BJ (cell line): ENCODE measurements at regions not wholly inside any gene's neighbourhood (a gene's known extent, or its start where the extent isn't known, plus 50 kb on each side); places are given as distances from the start of the nearest gene placed in this dataset. TPM values are rescaled to one million over a fixed set of nuclear protein-coding genes. Genes with fewer than 3 reads are reported as not detected.

Source experiments
- CTCF ChIA-PET: fragments of 350-600 bp; formaldehyde crosslinking; extraction: SDS; loops from one replicate; lab custom pipeline; 2021; ENCODE audit warnings: antibody characterized with exemption, inconsistent platforms; lab: Yijun Ruan, JAX
- POLR2A ChIA-PET: fragments of 300-600 bp; sonication (Branson Sonifier 250); formaldehyde crosslinking; extraction: SDS; loops from one replicate; lab custom pipeline; 2021; ENCODE audit warnings: antibody characterized with exemption; lab: Charles Lee
- DNase-seq: peaks from one replicate; pipeline ENCODE4 v3.0.0-alpha.2; 2011; ENCODE audit warnings: low read depth
- H3K27me3 ChIP-seq: 2 replicates; pipeline ENCODE4 v1.6.0; 2011; ENCODE audit warnings: low read length; ENCODE audit not compliant: control insufficient read depth, insufficient read depth
- H3K36me3 ChIP-seq: 2 replicates; pipeline ENCODE4 v1.5.1; 2011; ENCODE audit warnings: low read length; ENCODE audit not compliant: control insufficient read depth, insufficient read depth
- H3K4me3 ChIP-seq: 2 replicates; pipeline ENCODE4 v1.5.1; 2011; ENCODE audit warnings: low read depth, mild to moderate bottlenecking, control low read depth, low read length
- small RNA-seq: library from RNA; depleted of rRNA; stranded (forward); fragments of <200 nt; gene quantifications from one replicate; pipeline ENCODE3, GENCODE V24; 2012; ENCODE audit warnings: low replicate concordance, low read depth; ENCODE audit not compliant: insufficient read length
- TF ChIP-seq, protein P1 (sequence below): IDR thresholded peaks from 2 replicates; pipeline ENCODE4 v1.5.1; 2011; ENCODE audit warnings: low read depth, mild to moderate bottlenecking, control low read depth, inconsistent platforms, low read length, moderate library complexity; ENCODE audit not compliant: insufficient read depth

DNA sequence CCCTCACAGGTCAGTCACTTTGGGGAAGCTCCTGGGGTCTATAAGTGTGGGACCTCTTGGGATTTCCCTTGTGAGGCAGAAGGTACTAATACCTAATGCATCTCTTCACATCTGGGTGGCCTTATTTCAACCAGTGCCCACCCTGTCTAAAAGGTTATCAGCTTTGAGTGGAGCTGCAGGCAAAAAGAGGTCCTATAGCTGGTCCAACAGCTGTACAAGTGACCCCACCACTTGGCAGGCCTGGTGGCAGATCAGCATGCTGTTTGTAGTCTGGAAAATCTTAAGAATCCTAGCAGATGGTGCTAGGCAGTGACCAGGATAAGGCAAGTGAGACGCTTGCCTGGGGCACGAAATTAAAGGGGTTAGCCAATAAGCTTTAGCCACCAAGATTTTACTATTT, 51.6 kb upstream of the GTSF1L start:
- TF ChIP-seq, protein P1, sequence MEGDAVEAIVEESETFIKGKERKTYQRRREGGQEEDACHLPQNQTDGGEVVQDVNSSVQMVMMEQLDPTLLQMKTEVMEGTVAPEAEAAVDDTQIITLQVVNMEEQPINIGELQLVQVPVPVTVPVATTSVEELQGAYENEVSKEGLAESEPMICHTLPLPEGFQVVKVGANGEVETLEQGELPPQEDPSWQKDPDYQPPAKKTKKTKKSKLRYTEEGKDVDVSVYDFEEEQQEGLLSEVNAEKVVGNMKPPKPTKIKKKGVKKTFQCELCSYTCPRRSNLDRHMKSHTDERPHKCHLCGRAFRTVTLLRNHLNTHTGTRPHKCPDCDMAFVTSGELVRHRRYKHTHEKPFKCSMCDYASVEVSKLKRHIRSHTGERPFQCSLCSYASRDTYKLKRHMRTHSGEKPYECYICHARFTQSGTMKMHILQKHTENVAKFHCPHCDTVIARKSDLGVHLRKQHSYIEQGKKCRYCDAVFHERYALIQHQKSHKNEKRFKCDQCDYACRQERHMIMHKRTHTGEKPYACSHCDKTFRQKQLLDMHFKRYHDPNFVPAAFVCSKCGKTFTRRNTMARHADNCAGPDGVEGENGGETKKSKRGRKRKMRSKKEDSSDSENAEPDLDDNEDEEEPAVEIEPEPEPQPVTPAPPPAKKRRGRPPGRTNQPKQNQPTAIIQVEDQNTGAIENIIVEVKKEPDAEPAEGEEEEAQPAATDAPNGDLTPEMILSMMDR, result no peak
- H3K36me3 ChIP-seq, result no peaks in the 10 kb centered on the region
- POLR2A ChIA-PET, result no interaction called here
- H3K4me3 ChIP-seq, result no peak overlapping the region
- no peak for DNase-seq
- CTCF ChIA-PET, result no interaction called here
- no peaks in the 10 kb centered on the region for H3K27me3 ChIP-seq

DNA sequence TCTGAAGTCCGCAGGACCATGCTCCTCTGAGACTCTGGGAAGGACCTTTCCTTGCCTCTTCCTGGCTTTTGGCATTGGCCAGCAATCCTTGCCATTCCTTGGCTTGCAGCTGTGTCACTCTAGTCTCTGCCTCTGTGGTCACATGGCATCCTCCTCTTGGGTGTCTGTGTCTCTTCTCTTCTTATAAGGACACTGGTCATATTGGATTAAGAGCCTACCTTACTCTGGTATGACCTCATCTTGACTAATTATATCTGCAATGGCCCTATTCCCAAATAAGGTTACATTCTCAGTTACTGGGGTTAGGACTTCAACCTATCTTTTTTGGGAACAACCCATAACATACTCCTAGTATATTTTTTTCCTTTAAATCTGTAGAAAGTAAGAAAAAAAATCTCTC, 49.9 kb upstream of the GTSF1L start:
- Histone ChIP-seq H3K36me3 (no peaks in the 10 kb centered on the region), H3K27me3 (no peaks in the 10 kb centered on the region), H3K4me3 (no peak overlapping the region)
- TF ChIP-seq, protein P1, result no peak
- CTCF ChIA-PET, result interaction anchor here (0.7 kb wide), 1 partner anchor 26 kb away, joined by 3 read pairs; no protein-coding TSS in a partner anchor
- POLR2A ChIA-PET, result no interaction called here
- no peak for DNase-seq

Small RNA genes in the stretch of these regions (small RNA-seq; reads per million reads assigned to genes)
- not detected for gene RNU6-639P
